WTC11 (cell line): ENCODE measurements at regions not wholly inside any gene's neighbourhood (a gene's known extent, or its start where the extent isn't known, plus 50 kb on each side); places are given as distances from the start of the nearest gene placed in this dataset.

Experiments used
- JUN ChIP-seq: sonication (generic); formaldehyde crosslinking; IDR thresholded peaks from 2 replicates; pipeline ENCODE4 v1.8.0; 2023; ENCODE audit warnings: mild to moderate bottlenecking, missing genetic modification reagents
- ZBTB21 ChIP-seq: sonication (generic); formaldehyde crosslinking; IDR thresholded peaks from 2 replicates; pipeline ENCODE4 v1.8.1; 2023; ENCODE audit warnings: mild to moderate bottlenecking, missing genetic modification reagents, borderline replicate concordance
- ZNF121 ChIP-seq: sonication (generic); formaldehyde crosslinking; IDR thresholded peaks from 2 replicates; pipeline ENCODE4 v1.8.0; 2023; ENCODE audit warnings: missing genetic modification reagents
- ZNF138 ChIP-seq: sonication (generic); formaldehyde crosslinking; conservative IDR thresholded peaks from 2 replicates; pipeline ENCODE4 v1.8.1; 2022; ENCODE audit warnings: mild to moderate bottlenecking, moderate library complexity, missing genetic modification reagents
- TF ChIP-seq, protein P1 (sequence below): fragments of 200-600 bp; IDR thresholded peaks from 2 replicates; pipeline ENCODE4 v1.8.0; 2022; ENCODE audit warnings: antibody characterized with exemption
- TF ChIP-seq, protein P2 (sequence below): sonication (generic); formaldehyde crosslinking; IDR thresholded peaks from 2 replicates; pipeline ENCODE4 v1.8.0; 2022; ENCODE audit warnings: mild to moderate bottlenecking, missing genetic modification reagents
- TF ChIP-seq, protein P3 (sequence below): sonication (generic); formaldehyde crosslinking; IDR thresholded peaks from 2 replicates; pipeline ENCODE4 v1.8.1; 2023; ENCODE audit warnings: mild to moderate bottlenecking, moderate library complexity, missing genetic modification reagents
- TF ChIP-seq, protein P4 (sequence below): sonication (generic); formaldehyde crosslinking; IDR thresholded peaks from 2 replicates; pipeline ENCODE4 v1.8.0; 2022; ENCODE audit warnings: mild to moderate bottlenecking, missing genetic modification reagents
- TF ChIP-seq, protein P5 (sequence below): sonication (generic); formaldehyde crosslinking; IDR thresholded peaks from 2 replicates; pipeline ENCODE4 v1.8.1; 2023; ENCODE audit warnings: mild to moderate bottlenecking, missing genetic modification reagents, moderate library complexity
- TF ChIP-seq, protein P6 (sequence below): sonication (generic); formaldehyde crosslinking; IDR thresholded peaks from 2 replicates; pipeline ENCODE4 v1.8.0; 2022; ENCODE audit warnings: mild to moderate bottlenecking, missing genetic modification reagents

DNA sequence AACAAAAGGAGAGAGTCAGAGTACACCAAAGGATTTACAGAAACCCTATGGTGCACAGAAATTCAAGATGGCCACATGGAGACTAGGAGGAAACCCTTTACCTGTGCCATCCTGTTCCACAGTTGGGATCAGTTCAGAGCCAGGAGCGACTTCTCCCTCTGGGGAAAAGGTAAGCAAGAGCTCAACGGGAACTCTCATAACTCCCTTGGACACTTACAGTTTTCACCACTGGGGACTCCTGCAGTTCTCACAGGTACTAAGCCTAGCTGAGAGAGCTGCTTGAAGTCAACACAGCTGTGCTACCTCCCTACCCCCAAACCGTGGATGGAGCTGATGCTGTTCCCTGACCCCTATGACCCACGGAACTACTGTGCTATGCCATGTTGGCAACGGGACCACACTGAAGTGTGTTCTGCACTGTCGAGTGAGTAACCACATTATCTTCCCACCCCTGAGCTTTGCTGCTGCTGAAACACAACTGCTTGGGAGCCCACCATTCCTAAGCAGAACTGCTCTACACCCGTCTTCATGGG lies 606.8 kb downstream of the GBE1 start:
- TF ChIP-seq, protein P1, sequence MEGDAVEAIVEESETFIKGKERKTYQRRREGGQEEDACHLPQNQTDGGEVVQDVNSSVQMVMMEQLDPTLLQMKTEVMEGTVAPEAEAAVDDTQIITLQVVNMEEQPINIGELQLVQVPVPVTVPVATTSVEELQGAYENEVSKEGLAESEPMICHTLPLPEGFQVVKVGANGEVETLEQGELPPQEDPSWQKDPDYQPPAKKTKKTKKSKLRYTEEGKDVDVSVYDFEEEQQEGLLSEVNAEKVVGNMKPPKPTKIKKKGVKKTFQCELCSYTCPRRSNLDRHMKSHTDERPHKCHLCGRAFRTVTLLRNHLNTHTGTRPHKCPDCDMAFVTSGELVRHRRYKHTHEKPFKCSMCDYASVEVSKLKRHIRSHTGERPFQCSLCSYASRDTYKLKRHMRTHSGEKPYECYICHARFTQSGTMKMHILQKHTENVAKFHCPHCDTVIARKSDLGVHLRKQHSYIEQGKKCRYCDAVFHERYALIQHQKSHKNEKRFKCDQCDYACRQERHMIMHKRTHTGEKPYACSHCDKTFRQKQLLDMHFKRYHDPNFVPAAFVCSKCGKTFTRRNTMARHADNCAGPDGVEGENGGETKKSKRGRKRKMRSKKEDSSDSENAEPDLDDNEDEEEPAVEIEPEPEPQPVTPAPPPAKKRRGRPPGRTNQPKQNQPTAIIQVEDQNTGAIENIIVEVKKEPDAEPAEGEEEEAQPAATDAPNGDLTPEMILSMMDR, result no peak
- TF ChIP-seq, protein P2, sequence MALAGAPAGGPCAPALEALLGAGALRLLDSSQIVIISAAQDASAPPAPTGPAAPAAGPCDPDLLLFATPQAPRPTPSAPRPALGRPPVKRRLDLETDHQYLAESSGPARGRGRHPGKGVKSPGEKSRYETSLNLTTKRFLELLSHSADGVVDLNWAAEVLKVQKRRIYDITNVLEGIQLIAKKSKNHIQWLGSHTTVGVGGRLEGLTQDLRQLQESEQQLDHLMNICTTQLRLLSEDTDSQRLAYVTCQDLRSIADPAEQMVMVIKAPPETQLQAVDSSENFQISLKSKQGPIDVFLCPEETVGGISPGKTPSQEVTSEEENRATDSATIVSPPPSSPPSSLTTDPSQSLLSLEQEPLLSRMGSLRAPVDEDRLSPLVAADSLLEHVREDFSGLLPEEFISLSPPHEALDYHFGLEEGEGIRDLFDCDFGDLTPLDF (CRISPR knock-in tag), result no peak
- TF ChIP-seq, protein P3, sequence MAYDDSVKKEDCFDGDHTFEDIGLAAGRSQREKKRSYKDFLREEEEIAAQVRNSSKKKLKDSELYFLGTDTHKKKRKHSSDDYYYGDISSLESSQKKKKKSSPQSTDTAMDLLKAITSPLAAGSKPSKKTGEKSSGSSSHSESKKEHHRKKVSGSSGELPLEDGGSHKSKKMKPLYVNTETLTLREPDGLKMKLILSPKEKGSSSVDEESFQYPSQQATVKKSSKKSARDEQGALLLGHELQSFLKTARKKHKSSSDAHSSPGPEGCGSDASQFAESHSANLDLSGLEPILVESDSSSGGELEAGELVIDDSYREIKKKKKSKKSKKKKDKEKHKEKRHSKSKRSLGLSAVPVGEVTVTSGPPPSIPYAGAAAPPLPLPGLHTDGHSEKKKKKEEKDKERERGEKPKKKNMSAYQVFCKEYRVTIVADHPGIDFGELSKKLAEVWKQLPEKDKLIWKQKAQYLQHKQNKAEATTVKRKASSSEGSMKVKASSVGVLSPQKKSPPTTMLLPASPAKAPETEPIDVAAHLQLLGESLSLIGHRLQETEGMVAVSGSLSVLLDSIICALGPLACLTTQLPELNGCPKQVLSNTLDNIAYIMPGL (CRISPR knock-in tag), result no peak
- TF ChIP-seq, protein P4, sequence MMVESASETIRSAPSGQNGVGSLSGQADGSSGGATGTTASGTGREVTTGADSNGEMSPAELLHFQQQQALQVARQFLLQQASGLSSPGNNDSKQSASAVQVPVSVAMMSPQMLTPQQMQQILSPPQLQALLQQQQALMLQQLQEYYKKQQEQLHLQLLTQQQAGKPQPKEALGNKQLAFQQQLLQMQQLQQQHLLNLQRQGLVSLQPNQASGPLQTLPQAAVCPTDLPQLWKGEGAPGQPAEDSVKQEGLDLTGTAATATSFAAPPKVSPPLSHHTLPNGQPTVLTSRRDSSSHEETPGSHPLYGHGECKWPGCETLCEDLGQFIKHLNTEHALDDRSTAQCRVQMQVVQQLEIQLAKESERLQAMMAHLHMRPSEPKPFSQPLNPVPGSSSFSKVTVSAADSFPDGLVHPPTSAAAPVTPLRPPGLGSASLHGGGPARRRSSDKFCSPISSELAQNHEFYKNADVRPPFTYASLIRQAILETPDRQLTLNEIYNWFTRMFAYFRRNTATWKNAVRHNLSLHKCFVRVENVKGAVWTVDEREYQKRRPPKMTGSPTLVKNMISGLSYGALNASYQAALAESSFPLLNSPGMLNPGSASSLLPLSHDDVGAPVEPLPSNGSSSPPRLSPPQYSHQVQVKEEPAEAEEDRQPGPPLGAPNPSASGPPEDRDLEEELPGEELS (CRISPR knock-in tag), result no peak
- TF ChIP-seq, protein P5, sequence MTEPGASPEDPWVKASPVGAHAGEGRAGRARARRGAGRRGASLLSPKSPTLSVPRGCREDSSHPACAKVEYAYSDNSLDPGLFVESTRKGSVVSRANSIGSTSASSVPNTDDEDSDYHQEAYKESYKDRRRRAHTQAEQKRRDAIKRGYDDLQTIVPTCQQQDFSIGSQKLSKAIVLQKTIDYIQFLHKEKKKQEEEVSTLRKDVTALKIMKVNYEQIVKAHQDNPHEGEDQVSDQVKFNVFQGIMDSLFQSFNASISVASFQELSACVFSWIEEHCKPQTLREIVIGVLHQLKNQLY (CRISPR knock-in tag), result no peak
- TF ChIP-seq ZBTB21 (CRISPR knock-in tag) (no peak), ZNF138 (no peak), ZNF121 (CRISPR knock-in tag) (no peak), JUN (no peak)
- TF ChIP-seq, protein P6, sequence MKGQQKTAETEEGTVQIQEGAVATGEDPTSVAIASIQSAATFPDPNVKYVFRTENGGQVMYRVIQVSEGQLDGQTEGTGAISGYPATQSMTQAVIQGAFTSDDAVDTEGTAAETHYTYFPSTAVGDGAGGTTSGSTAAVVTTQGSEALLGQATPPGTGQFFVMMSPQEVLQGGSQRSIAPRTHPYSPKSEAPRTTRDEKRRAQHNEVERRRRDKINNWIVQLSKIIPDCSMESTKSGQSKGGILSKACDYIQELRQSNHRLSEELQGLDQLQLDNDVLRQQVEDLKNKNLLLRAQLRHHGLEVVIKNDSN, result no peak
